ENCODE measurements at regions not wholly inside any gene's neighbourhood (a gene's known extent, or its start where the extent isn't known, plus 50 kb on each side); places are given as distances from the start of the nearest gene placed in this dataset.

GRCh38 chr5:147154809-147155208, 80.0 kb upstream of the STK32A start:
- in situ Hi-C loops (cut with HindIII; ENCODE audit: low sequenced_read_pairs) = no loop called here
- DNase-seq (ENCODE audit: low spot score) = no peak

GRCh38 chr5:147156012-147156411, 78.8 kb upstream of the STK32A start:
- in situ Hi-C loops (cut with HindIII; ENCODE audit: low sequenced_read_pairs) = no loop called here
- DNase-seq (ENCODE audit: low spot score) = no peak

GRCh38 chr5:147160902-147161700, 73.7 kb upstream of the STK32A start:
- peak; percentile 18 for DNase-seq (ENCODE audit: low spot score)
- in situ Hi-C loops (cut with HindIII; ENCODE audit: low sequenced_read_pairs) = no loop called here

GRCh38 chr5:147162740-147163139, 72.1 kb upstream of the STK32A start:
- in situ Hi-C loops (cut with HindIII; ENCODE audit: low sequenced_read_pairs) = no loop called here
- DNase-seq (ENCODE audit: low spot score) = no peak

GRCh38 chr5:147167529-147167928, 67.3 kb upstream of the STK32A start:
- in situ Hi-C loops (cut with HindIII; ENCODE audit: low sequenced_read_pairs) = no loop called here
- no peak for DNase-seq (ENCODE audit: low spot score)

GRCh38 chr5:147168578-147169327, 66.1 kb upstream of the STK32A start:
- in situ Hi-C loops (cut with HindIII; ENCODE audit: low sequenced_read_pairs) = no loop called here
- no peak for DNase-seq (ENCODE audit: low spot score)

GRCh38 chr5:147169399-147169798, 65.4 kb upstream of the STK32A start:
- no peak for DNase-seq (ENCODE audit: low spot score)
- in situ Hi-C loops (cut with HindIII; ENCODE audit: low sequenced_read_pairs) = no loop called here

GRCh38 chr5:147169901-147170300, 64.9 kb upstream of the STK32A start:
- no peak for DNase-seq (ENCODE audit: low spot score)
- in situ Hi-C loops (cut with HindIII; ENCODE audit: low sequenced_read_pairs) = no loop called here

GRCh38 chr5:147170603-147171002, 64.2 kb upstream of the STK32A start:
- in situ Hi-C loops (cut with HindIII; ENCODE audit: low sequenced_read_pairs) = no loop called here

GRCh38 chr5:147174671-147175265, 60.1 kb upstream of the STK32A start:
- DNase-seq (ENCODE audit: low spot score) = no peak

More at GRCh38 chr5:147170603-147171002, 64.2 kb upstream of the STK32A start:
- no peak for DNase-seq (ENCODE audit: low spot score)

GRCh38 chr5:147175516-147176097, 59.2 kb upstream of the STK32A start:
- no peak for DNase-seq (ENCODE audit: low spot score)
- in situ Hi-C loops (cut with HindIII; ENCODE audit: low sequenced_read_pairs) = no loop called here

More at GRCh38 chr5:147174671-147175265, 60.1 kb upstream of the STK32A start:
- in situ Hi-C loops (cut with HindIII; ENCODE audit: low sequenced_read_pairs) = no loop called here

GRCh38 chr5:147176422-147176821, 58.4 kb upstream of the STK32A start:
- DNase-seq (ENCODE audit: low spot score) = no peak
- in situ Hi-C loops (cut with HindIII; ENCODE audit: low sequenced_read_pairs) = no loop called here

- DNase-seq (ENCODE audit: low spot score) = no peak
- in situ Hi-C loops (cut with HindIII; ENCODE audit: low sequenced_read_pairs) = no loop called here
Measured at GRCh38 chr5:147177125-147177840, 57.5 kb upstream of the STK32A start.

GRCh38 chr5:147179562-147180147, 55.2 kb upstream of the STK32A start:
- in situ Hi-C loops (cut with HindIII; ENCODE audit: low sequenced_read_pairs) = no loop called here
- DNase-seq (ENCODE audit: low spot score) = no peak

GRCh38 chr5:147180751-147181150, 54.1 kb upstream of the STK32A start:
- DNase-seq (ENCODE audit: low spot score) = no peak
- in situ Hi-C loops (cut with HindIII; ENCODE audit: low sequenced_read_pairs) = no loop called here
